HG03139 (cell line): ENCODE measurements at regions not wholly inside any gene's neighbourhood (a gene's known extent, or its start where the extent isn't known, plus 50 kb on each side); places are given as distances from the start of the nearest gene placed in this dataset.
"Not testable (repeated sequence)": the region's sequence is repeated elsewhere in the genome, so short reads cannot be mapped to it uniquely, and the experiment has no call there.

Source experiments
- ATAC-seq: cut with Tn5 transposase; IDR thresholded peaks from one replicate; pipeline ENCODE4 v1.9.1; 2021; ENCODE audit not compliant: unreplicated experiment

GRCh38 chr10:2387672-2388071, 650.3 kb upstream of the ADARB2 start:
- ATAC-seq = no peak

GRCh38 chr10:2387261-2387660, 649.9 kb upstream of the ADARB2 start:
- no peak for ATAC-seq

- ATAC-seq = no peak
Measured at GRCh38 chr10:2380218-2380617, 642.9 kb upstream of the ADARB2 start.

- no peak for ATAC-seq
Measured at GRCh38 chr10:2367083-2367482, 629.8 kb upstream of the ADARB2 start.

GRCh38 chr10:2366264-2366931, 629.1 kb upstream of the ADARB2 start:
- no peak for ATAC-seq

- no peak for ATAC-seq
Measured at GRCh38 chr10:2362331-2362730, 625.0 kb upstream of the ADARB2 start.

- no peak for ATAC-seq
Measured at GRCh38 chr10:2358586-2358985, 621.3 kb upstream of the ADARB2 start.

GRCh38 chr10:2356670-2357069, 619.3 kb upstream of the ADARB2 start:
- ATAC-seq = no peak

- ATAC-seq = no peak
Measured at GRCh38 chr10:2351566-2351965, 614.2 kb upstream of the ADARB2 start.

- no peak for ATAC-seq
Measured at GRCh38 chr10:2342206-2342605, 604.9 kb upstream of the ADARB2 start.

- no peak for ATAC-seq
Measured at GRCh38 chr10:2340831-2341647, 603.7 kb upstream of the ADARB2 start.

GRCh38 chr10:2335626-2336025, 598.3 kb upstream of the ADARB2 start:
- no peak for ATAC-seq

- ATAC-seq = no peak
Measured at GRCh38 chr10:2334575-2334974, 597.2 kb upstream of the ADARB2 start.

- no peak for ATAC-seq
Measured at GRCh38 chr10:2329082-2329481, 591.8 kb upstream of the ADARB2 start.

GRCh38 chr10:2326411-2326810, 589.1 kb upstream of the ADARB2 start:
- ATAC-seq = no peak

GRCh38 chr10:2315045-2315485, 577.7 kb upstream of the ADARB2 start:
- not testable (repeated sequence) for ATAC-seq

GRCh38 chr10:2306081-2306480, 568.8 kb upstream of the ADARB2 start:
- ATAC-seq = no peak

GRCh38 chr10:2303169-2303568, 565.8 kb upstream of the ADARB2 start:
- ATAC-seq = no peak

GRCh38 chr10:2301227-2301626, 563.9 kb upstream of the ADARB2 start:
- ATAC-seq = no peak

GRCh38 chr10:2300231-2300630, 562.9 kb upstream of the ADARB2 start:
- no peak for ATAC-seq

- ATAC-seq = no peak
Measured at GRCh38 chr10:2296179-2296891, 559.0 kb upstream of the ADARB2 start.

GRCh38 chr10:2294739-2295138, 557.4 kb upstream of the ADARB2 start:
- no peak for ATAC-seq
